ENCODE measurements at regions not wholly inside any gene's neighbourhood (a gene's known extent, or its start where the extent isn't known, plus 50 kb on each side); places are given as distances from the start of the nearest gene placed in this dataset.

GRCh38 chr22:22810018-22810427 lies 77.6 kb upstream of the IGLL5 start:
- peak; percentile 57 for DNase-seq (ENCODE audit: low spot score)
- in situ Hi-C loops (cut with MboI; ENCODE audit: low sequenced_read_pairs, unreplicated experiment), result loop anchor here (10.0 kb wide), 1 partner anchor 55 kb away; no protein-coding TSS in a partner anchor

GRCh38 chr22:22810471-22810870 lies 77.1 kb upstream of the IGLL5 start:
- no peak for TF ChIP-seq CTCF (IDR thresholded peaks at IDR 0.05; ENCODE audit: borderline replicate concordance, control extremely low read depth, extremely low read depth, insufficient read depth, missing control alignments)
- DNase-seq (ENCODE audit: low spot score), result no peak
- in situ Hi-C loops (cut with MboI; ENCODE audit: low sequenced_read_pairs, unreplicated experiment), result loop anchor here (10.0 kb wide), 1 partner anchor 56 kb away; no protein-coding TSS in a partner anchor

More at GRCh38 chr22:22810018-22810427, 77.6 kb upstream of the IGLL5 start:
- TF ChIP-seq CTCF (IDR thresholded peaks at IDR 0.05; ENCODE audit: borderline replicate concordance, control extremely low read depth, extremely low read depth, insufficient read depth, missing control alignments), result peak; percentile 70

- no peak for DNase-seq (ENCODE audit: low spot score)
- no peak for TF ChIP-seq CTCF (IDR thresholded peaks at IDR 0.05; ENCODE audit: borderline replicate concordance, control extremely low read depth, extremely low read depth, insufficient read depth, missing control alignments)
- in situ Hi-C loops (cut with MboI; ENCODE audit: low sequenced_read_pairs, unreplicated experiment), result loop anchor here (10.0 kb wide), 1 partner anchor 57 kb away; no protein-coding TSS in a partner anchor
Observed at GRCh38 chr22:22811016-22812009, 76.3 kb upstream of the IGLL5 start.

GRCh38 chr22:22812031-22812905 lies 75.3 kb upstream of the IGLL5 start:
- no peak for DNase-seq (ENCODE audit: low spot score)
- in situ Hi-C loops (cut with MboI; ENCODE audit: low sequenced_read_pairs, unreplicated experiment), result loop anchor here (10.0 kb wide), 1 partner anchor 57 kb away; no protein-coding TSS in a partner anchor
- no peak for TF ChIP-seq CTCF (IDR thresholded peaks at IDR 0.05; ENCODE audit: borderline replicate concordance, control extremely low read depth, extremely low read depth, insufficient read depth, missing control alignments)

- TF ChIP-seq CTCF (IDR thresholded peaks at IDR 0.05; ENCODE audit: borderline replicate concordance, control extremely low read depth, extremely low read depth, insufficient read depth, missing control alignments), result no peak
- no peak for DNase-seq (ENCODE audit: low spot score)
- in situ Hi-C loops (cut with MboI; ENCODE audit: low sequenced_read_pairs, unreplicated experiment), result loop anchor here (10.0 kb wide), 1 partner anchor 59 kb away; no protein-coding TSS in a partner anchor
Observed at GRCh38 chr22:22813126-22814075, 74.2 kb upstream of the IGLL5 start.

All from GM13976 (cell line).